ENCODE measurements at regions not wholly inside any gene's neighbourhood (a gene's known extent, or its start where the extent isn't known, plus 50 kb on each side); places are given as distances from the start of the nearest gene placed in this dataset.

DNA sequence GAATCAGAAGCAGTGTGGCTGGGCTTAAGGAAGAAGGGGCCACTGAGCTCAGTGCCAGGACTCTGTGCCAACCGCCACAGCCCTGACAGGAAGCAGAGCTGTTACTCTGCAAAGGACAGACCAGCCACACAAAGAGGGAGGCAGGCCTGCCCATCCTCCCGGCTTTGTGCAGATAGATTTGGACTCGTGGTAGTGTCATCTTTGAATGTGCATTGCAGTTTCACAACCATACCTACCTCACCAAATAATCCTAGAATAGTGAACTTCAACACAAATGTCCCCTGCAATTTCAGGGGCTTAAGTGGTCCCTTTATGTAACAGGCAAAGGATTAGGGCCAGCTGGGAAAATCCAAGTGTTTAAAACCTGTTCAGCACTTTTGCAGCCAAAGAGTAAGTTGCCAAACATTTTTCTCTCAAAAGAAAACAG, 55.1 kb upstream of the CLDN10 start:
- TF ChIP-seq, protein P1, sequence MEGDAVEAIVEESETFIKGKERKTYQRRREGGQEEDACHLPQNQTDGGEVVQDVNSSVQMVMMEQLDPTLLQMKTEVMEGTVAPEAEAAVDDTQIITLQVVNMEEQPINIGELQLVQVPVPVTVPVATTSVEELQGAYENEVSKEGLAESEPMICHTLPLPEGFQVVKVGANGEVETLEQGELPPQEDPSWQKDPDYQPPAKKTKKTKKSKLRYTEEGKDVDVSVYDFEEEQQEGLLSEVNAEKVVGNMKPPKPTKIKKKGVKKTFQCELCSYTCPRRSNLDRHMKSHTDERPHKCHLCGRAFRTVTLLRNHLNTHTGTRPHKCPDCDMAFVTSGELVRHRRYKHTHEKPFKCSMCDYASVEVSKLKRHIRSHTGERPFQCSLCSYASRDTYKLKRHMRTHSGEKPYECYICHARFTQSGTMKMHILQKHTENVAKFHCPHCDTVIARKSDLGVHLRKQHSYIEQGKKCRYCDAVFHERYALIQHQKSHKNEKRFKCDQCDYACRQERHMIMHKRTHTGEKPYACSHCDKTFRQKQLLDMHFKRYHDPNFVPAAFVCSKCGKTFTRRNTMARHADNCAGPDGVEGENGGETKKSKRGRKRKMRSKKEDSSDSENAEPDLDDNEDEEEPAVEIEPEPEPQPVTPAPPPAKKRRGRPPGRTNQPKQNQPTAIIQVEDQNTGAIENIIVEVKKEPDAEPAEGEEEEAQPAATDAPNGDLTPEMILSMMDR (IDR thresholded peaks at IDR 0.05 in 8 of 11, conservative IDR thresholded peaks at IDR 0.05 in 3 of 11) = no peak
- TF ChIP-seq POLR2A (IDR thresholded peaks at IDR 0.05) (no peak), POLR2AphosphoS5 (IDR thresholded peaks at IDR 0.05) (peak in 1 of 3 donors; percentile 31)

Data from spleen (tissue), 7 donors.